Heart left ventricle (tissue), 16 donors: ENCODE measurements at regions not wholly inside any gene's neighbourhood (a gene's known extent, or its start where the extent isn't known, plus 50 kb on each side); places are given as distances from the start of the nearest gene placed in this dataset.

Experiments used
- ATAC-seq, 4 donors: fragments of 200-7000 bp; cut with Tn5 transposase; one replicate each; pipeline ENCODE4 v1.9.1; 2020 to 2022; ENCODE audit warnings: moderate library complexity in 4 of 4, mild to moderate bottlenecking in 3 of 4, moderate number of reproducible peaks in 1 of 4
- DNase-seq, 5 donors: peaks; one replicate each; pipeline ENCODE4 v3.0.0-alpha.2; 2020
- H3K27ac ChIP-seq, 12 donors: fragments of 200-600 bp; sonication (generic) in 4 of 12; one replicate each; pipeline versions ENCODE4 v1.5.0 to v1.8.0; 2016 to 2022; ENCODE audit warnings: mild to moderate bottlenecking in 2 of 12
- H3K27me3 ChIP-seq, 9 donors: fragments of 200-600 bp; sonication (generic) in 2 of 9; one replicate each; pipeline versions ENCODE4 v1.5.1 to v1.8.0; 2016 to 2022; ENCODE audit warnings: mild to moderate bottlenecking in 3 of 9
- H3K36me3 ChIP-seq, 9 donors: fragments of 200-600 bp; sonication (generic) in 2 of 9; one replicate each; pipeline versions ENCODE4 v1.5.0 to v1.8.0; 2018 to 2022; ENCODE audit warnings: mild to moderate bottlenecking in 2 of 9
- H3K4me1 ChIP-seq, 12 donors: fragments of 200-600 bp; sonication (generic) in 4 of 12; one replicate each; pipeline versions ENCODE4 v1.5.0 to v1.8.0; 2016 to 2022; ENCODE audit warnings: mild to moderate bottlenecking in 3 of 12
- H3K4me3 ChIP-seq, 12 donors: fragments of 200-600 bp; sonication (generic) in 4 of 12; one replicate each; pipeline versions ENCODE4 v1.5.0 to v1.8.0; 2017 to 2022; ENCODE audit warnings: mild to moderate bottlenecking in 9 of 12, moderate library complexity in 4 of 12
- H3K9me3 ChIP-seq, 12 donors: fragments of 200-600 bp; sonication (generic) in 4 of 12; one replicate each; pipeline versions ENCODE4 v1.5.0 to v1.8.0; 2016 to 2022; ENCODE audit warnings: mild to moderate bottlenecking in 1 of 12
- CTCF ChIP-seq, 12 donors: fragments of 200-600 bp; sonication (generic) in 4 of 12; IDR thresholded peaks; one replicate each; pipeline versions ENCODE4 v1.5.0 to v1.8.0; 2018 to 2022; ENCODE audit warnings: antibody characterized with exemption in 12 of 12, mild to moderate bottlenecking in 5 of 12
- POLR2A ChIP-seq, 2 donors: fragments of 450-650 bp; IDR thresholded peaks; one replicate each; pipeline ENCODE4 v1.6.1; 2017; ENCODE audit warnings: antibody characterized with exemption in 2 of 2, mild to moderate bottlenecking in 2 of 2, moderate library complexity in 2 of 2
- WGBS, 4 donors: extraction: QIAGEN DNeasy Blood & Tissue Kit in 2 of 4; methylation state at CpG; one replicate each; pipeline versions ENCODE4 v1.1.5 to v1.1.7; 2013 to 2018; 5-methylcytosine and 5-hydroxymethylcytosine counted together
- intact Hi-C, 10 donors: fragments of 100-400 bp; cut with DNase I; formaldehyde crosslinking; loops; one replicate each; pipeline versions ENCODE4 v1.11.1 to v1.14.2; 2022
- donor health status: ischemic (EF 13 %, LVEDD 7.1; RV severe dilation, severe dysfunction).
- donor health status: healthy with polysubstance abuse.
- donor health status: DM: no; HTN: yes; CAD: no.
- donor health status: DM: no; HTN: no; CAD: no.
- donor health status: ischemic (EF 25% LVEDD 6.9; RV normal size, moderate dysfunction).
- donor health status: ischemic (EF 25% LVEDD 5.7; RV mildly dilated, moderate dysfunction).
- donor health status: healthy.
- donor health status: DM: yes; HTN: yes; CAD: no.
- donor health status: ischemic (EF 35%, LVEDD 5.7; RV mildly dilated, moderate dysfunction).
- donor health status: nonischemic (EF 11% LVEDD 7.7; RV severe dilation, severe dysfunction).
- donor health status: DM: yes; HTN: yes; CAD: no.
- donor health status: PGD.
- donor health status: ischemic (EF 29% LVEDD 5.4; RV normal size, mild dysfunction).
- donor health status: nonischemic (EF 23%, LVEDD 6.1; RV moderate dilation, normal function).

GRCh38 chr1:118339400-118340124 is 154.5 kb upstream of the SPAG17 start:
- WGBS, 4 donors: 66 to 86% (median 80%) methylated on average over 4 of the region's 4 CpGs

DNA sequence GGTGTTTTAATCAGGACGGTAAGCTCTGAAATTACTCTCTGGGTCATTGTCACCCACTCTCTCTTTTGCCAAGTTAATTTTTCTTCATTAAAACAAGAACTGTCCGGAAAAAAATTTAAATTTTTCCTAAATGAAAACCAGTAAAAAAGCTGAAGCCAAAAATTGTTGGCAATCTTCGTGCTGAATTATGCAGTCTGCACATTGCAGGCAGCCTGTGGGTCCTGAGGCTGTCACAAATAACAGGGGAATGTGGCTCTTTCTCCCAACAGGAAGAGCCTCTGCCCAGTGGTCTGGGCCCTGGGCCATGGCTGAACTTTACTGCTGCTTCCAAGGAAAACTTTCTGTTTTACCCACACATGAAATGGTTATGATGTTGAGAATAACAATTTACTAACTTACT is 153.9 kb upstream of the SPAG17 start:
- 50 to 60% (median 54%) methylated on average over 3 of the region's 3 CpGs for WGBS, 4 donors
- no peak overlapping the region for H3K27ac ChIP-seq
- H3K36me3 ChIP-seq: no peaks in the 10 kb centered on the region
- no peak for TF ChIP-seq CTCF (IDR thresholded peaks at IDR 0.05)
- TF ChIP-seq POLR2A (IDR thresholded peaks at IDR 0.05): no peak
- H3K27me3 ChIP-seq: no peaks in the 10 kb centered on the region
- H3K9me3 ChIP-seq: no peaks in the 10 kb centered on the region
- no peaks in the 10 kb centered on the region for H3K4me1 ChIP-seq
- intact Hi-C loops: no loop called here
- DNase-seq (no peak), ATAC-seq (no peak)
- H3K4me3 ChIP-seq: no peak overlapping the region

More at GRCh38 chr1:118339400-118340124, 154.5 kb upstream of the SPAG17 start:
- ATAC-seq (no peak), DNase-seq (no peak)
- no peaks in the 10 kb centered on the region for H3K9me3 ChIP-seq
- intact Hi-C loops: no loop called here
- no peaks in the 10 kb centered on the region for H3K27me3 ChIP-seq
- no peaks in the 10 kb centered on the region for H3K36me3 ChIP-seq
- no peak overlapping the region for H3K27ac ChIP-seq
- TF ChIP-seq POLR2A (IDR thresholded peaks at IDR 0.05): no peak
- no peak for TF ChIP-seq CTCF (IDR thresholded peaks at IDR 0.05)
- no peak overlapping the region for H3K4me3 ChIP-seq
- no peaks in the 10 kb centered on the region for H3K4me1 ChIP-seq

GRCh38 chr1:118337346-118337745 is 152.3 kb upstream of the SPAG17 start:
- Histone ChIP-seq H3K9me3 (no peaks in the 10 kb centered on the region), H3K4me1 (no peaks in the 10 kb centered on the region), H3K27ac (no peak overlapping the region), H3K27me3 (no peaks in the 10 kb centered on the region), H3K36me3 (no peaks in the 10 kb centered on the region), H3K4me3 (no peak overlapping the region)
- TF ChIP-seq CTCF (IDR thresholded peaks at IDR 0.05): no peak
- no peak for TF ChIP-seq POLR2A (IDR thresholded peaks at IDR 0.05)
- intact Hi-C loops: no loop called here
- ATAC-seq (no peak), DNase-seq (no peak)

DNA sequence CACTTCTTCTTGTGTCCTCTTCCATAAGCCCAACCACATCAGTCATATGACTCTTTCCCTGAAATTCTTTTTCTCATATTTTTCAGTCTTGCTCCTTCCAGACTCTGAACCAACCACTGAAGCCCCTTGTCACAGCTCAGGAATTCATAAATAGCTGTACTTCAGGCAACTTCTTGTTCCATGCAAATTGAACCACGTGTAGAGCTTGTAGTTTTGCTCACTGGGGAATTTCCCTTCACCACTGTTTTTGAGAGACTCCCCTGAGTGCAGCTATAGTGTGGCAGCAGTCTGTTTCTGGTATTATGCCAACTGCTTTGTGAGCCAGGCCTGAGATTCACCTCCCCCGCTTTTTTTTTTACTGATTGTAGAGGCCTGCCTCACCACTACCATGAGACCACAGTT is 150.3 kb upstream of the SPAG17 start:
- TF ChIP-seq CTCF (IDR thresholded peaks at IDR 0.05) (no peak), POLR2A (IDR thresholded peaks at IDR 0.05) (no peak)
- 40 to 46% (median 44%) methylated on average over 2 of the region's 2 CpGs for WGBS, 4 donors
- no peaks in the 10 kb centered on the region for H3K36me3 ChIP-seq
- no peaks in the 10 kb centered on the region for H3K27me3 ChIP-seq
- DNase-seq (no peak), ATAC-seq (no peak)
- H3K4me3 ChIP-seq: no peak overlapping the region
- intact Hi-C loops: no loop called here
- H3K4me1 ChIP-seq: no peaks in the 10 kb centered on the region
- no peak overlapping the region for H3K27ac ChIP-seq
- H3K9me3 ChIP-seq: no peaks in the 10 kb centered on the region
